Stomach (tissue), 8 donors: ENCODE measurements at regions not wholly inside any gene's neighbourhood (a gene's known extent, or its start where the extent isn't known, plus 50 kb on each side); places are given as distances from the start of the nearest gene placed in this dataset.

ENCODE experiments used
- DNase-seq, 2 donors: peaks; one replicate each; pipeline versions ENCODE4 v3.0.0 to v3.0.0-alpha.2; 2013 to 2019
- H3K27ac ChIP-seq, 5 donors: fragments of 200-600 bp in 4 of 5; sonication (generic) in 4 of 5; one replicate each; pipeline ENCODE4 v1.5.1; 2013 to 2019; ENCODE audit warnings: mild to moderate bottlenecking in 1 of 5, moderate library complexity in 1 of 5
- H3K27me3 ChIP-seq, 3 donors: fragments of 200-600 bp; sonication (generic); one replicate each; pipeline ENCODE4 v1.5.1; 2017 to 2019; ENCODE audit warnings: mixed run types in 1 of 3
- H3K36me3 ChIP-seq, 4 donors: fragments of 200-600 bp; sonication (generic); 1 replicate in 3 of 4; 2 replicates in 1 of 4; pipeline ENCODE4 v1.5.1; 2016 to 2019
- H3K4me1 ChIP-seq, 4 donors: fragments of 200-600 bp; sonication (generic); one replicate each; pipeline ENCODE4 v1.5.1; 2016 to 2019
- H3K4me3 ChIP-seq, 4 donors: fragments of 200-600 bp; sonication (generic) in 3 of 4; one replicate each; pipeline ENCODE4 v1.5.1; 2016 to 2019; ENCODE audit warnings: mild to moderate bottlenecking in 1 of 4
- H3K9me3 ChIP-seq, 4 donors: fragments of 200-600 bp; sonication (generic); one replicate each; pipeline ENCODE4 v1.5.1; 2016 to 2019
- EP300 ChIP-seq: sonication (generic); formaldehyde crosslinking; IDR thresholded peaks from one replicate; pipeline ENCODE4 v1.6.1; 2017; ENCODE audit warnings: antibody characterized with exemption
- POLR2A ChIP-seq, 4 donors: fragments of 450-650 bp; IDR thresholded peaks; one replicate each; pipeline ENCODE4 v1.6.1; 2016; ENCODE audit warnings: antibody characterized with exemption in 4 of 4, control low read depth in 2 of 4, mild to moderate bottlenecking in 1 of 4, moderate library complexity in 1 of 4
- POLR2AphosphoS5 ChIP-seq, 3 donors: sonication (generic); formaldehyde crosslinking; IDR thresholded peaks; one replicate each; pipeline ENCODE4 v1.6.1; 2016; ENCODE audit warnings: antibody characterized with exemption in 3 of 3
- WGBS, 5 donors: extraction: QIAGEN DNeasy Blood & Tissue Kit in 3 of 5; methylation state at CpG; one replicate each; pipeline versions ENCODE4 v1.1.5 to v1.1.7; 2013 to 2018; 5-methylcytosine and 5-hydroxymethylcytosine counted together
- intact Hi-C: fragments of 100-400 bp; cut with DNase I; formaldehyde crosslinking; loops from one replicate; pipeline ENCODE4 v1.15.1; 2023; ENCODE audit warnings: low total_unique reads
- TF ChIP-seq, protein P1 (sequence below), 7 experiments: fragments of 450-650 bp in 4 of 7; fragments of 200-600 bp in 3 of 7; sonication (generic) in 3 of 7; IDR thresholded peaks; one replicate each; pipeline ENCODE4 v1.5.1; 2016 to 2019; ENCODE audit warnings: antibody characterized with exemption in 7 of 7, control low read depth in 2 of 7, mild to moderate bottlenecking in 1 of 7
- donor health status: healthy with polysubstance abuse.
- donor health status: Bipolar disorder and iron deficiency.
- donor health status: healthy.

GRCh38 chr13:90311929-90312328 is 1035.6 kb upstream of the MIR17HG start:
- DNase-seq: no peak
- Histone ChIP-seq H3K4me1 (no peaks in the 10 kb centered on the region), H3K4me3 (no peak overlapping the region), H3K27ac (no peak overlapping the region), H3K9me3 (no peaks in the 10 kb centered on the region), H3K27me3 (no peaks in the 10 kb centered on the region), H3K36me3 (no peaks in the 10 kb centered on the region)
- intact Hi-C loops: no loop called here
- 79 to 86% (median 80%) methylated on average over 7 of the region's 7 CpGs for WGBS, 5 donors
- TF ChIP-seq POLR2A (IDR thresholded peaks at IDR 0.05): no peak
- TF ChIP-seq EP300: no peak

DNA sequence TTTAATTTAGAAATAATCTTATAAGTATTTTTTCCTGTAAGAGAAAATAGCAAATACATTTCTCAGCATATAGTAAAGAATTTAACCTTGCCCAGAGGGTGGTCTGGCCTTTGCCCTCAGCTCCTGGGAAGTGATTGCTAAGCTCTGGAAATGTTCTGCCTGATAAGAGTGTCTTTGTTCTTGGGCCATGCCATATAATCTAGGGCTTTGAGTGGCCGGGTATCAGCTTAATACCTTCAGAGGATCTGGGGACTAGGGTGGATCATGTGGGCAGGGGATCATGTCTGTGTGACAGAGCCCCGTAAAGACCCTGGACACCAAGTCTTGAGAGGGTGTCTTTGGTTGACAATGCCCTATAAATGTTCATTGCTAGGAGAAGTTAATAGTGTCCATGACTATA is 1032.4 kb upstream of the MIR17HG start:
- Histone ChIP-seq H3K4me1 (no peaks in the 10 kb centered on the region), H3K36me3 (no peaks in the 10 kb centered on the region), H3K27ac (no peak overlapping the region), H3K27me3 (no peaks in the 10 kb centered on the region), H3K4me3 (no peak overlapping the region), H3K9me3 (no peaks in the 10 kb centered on the region)
- intact Hi-C loops: no loop called here
- DNase-seq: no peak
- WGBS, 5 donors: 16 to 32% (median 30%) methylated on average over 2 of the region's 2 CpGs
- no peak for TF ChIP-seq POLR2AphosphoS5 (IDR thresholded peaks at IDR 0.05)
- TF ChIP-seq POLR2A (IDR thresholded peaks at IDR 0.05): no peak
- TF ChIP-seq EP300: no peak
- TF ChIP-seq, protein P1, sequence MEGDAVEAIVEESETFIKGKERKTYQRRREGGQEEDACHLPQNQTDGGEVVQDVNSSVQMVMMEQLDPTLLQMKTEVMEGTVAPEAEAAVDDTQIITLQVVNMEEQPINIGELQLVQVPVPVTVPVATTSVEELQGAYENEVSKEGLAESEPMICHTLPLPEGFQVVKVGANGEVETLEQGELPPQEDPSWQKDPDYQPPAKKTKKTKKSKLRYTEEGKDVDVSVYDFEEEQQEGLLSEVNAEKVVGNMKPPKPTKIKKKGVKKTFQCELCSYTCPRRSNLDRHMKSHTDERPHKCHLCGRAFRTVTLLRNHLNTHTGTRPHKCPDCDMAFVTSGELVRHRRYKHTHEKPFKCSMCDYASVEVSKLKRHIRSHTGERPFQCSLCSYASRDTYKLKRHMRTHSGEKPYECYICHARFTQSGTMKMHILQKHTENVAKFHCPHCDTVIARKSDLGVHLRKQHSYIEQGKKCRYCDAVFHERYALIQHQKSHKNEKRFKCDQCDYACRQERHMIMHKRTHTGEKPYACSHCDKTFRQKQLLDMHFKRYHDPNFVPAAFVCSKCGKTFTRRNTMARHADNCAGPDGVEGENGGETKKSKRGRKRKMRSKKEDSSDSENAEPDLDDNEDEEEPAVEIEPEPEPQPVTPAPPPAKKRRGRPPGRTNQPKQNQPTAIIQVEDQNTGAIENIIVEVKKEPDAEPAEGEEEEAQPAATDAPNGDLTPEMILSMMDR (IDR thresholded peaks at IDR 0.05): no peak

GRCh38 chr13:90320664-90321063 is 1026.8 kb upstream of the MIR17HG start:
- Histone ChIP-seq H3K27ac (no peak overlapping the region), H3K4me3 (no peak overlapping the region), H3K4me1 (no peaks in the 10 kb centered on the region), H3K36me3 (no peaks in the 10 kb centered on the region), H3K27me3 (no peaks in the 10 kb centered on the region), H3K9me3 (no peaks in the 10 kb centered on the region)
- WGBS, 5 donors: 69 to 77% (median 70%) methylated on average over 4 of the region's 4 CpGs
- DNase-seq: no peak
- TF ChIP-seq EP300: no peak
- TF ChIP-seq POLR2AphosphoS5 (IDR thresholded peaks at IDR 0.05): no peak
- TF ChIP-seq, protein P1 (IDR thresholded peaks at IDR 0.05): no peak
- TF ChIP-seq POLR2A (IDR thresholded peaks at IDR 0.05): no peak
- intact Hi-C loops: no loop called here

GRCh38 chr13:90321281-90321931 is 1026.1 kb upstream of the MIR17HG start:
- no peaks in the 10 kb centered on the region for H3K36me3 ChIP-seq
- H3K27me3 ChIP-seq: no peaks in the 10 kb centered on the region
- WGBS, 5 donors: 58 to 69% (median 63%) methylated on average over 9 of the region's 9 CpGs
- H3K4me3 ChIP-seq: no peak overlapping the region
- no peaks in the 10 kb centered on the region for H3K4me1 ChIP-seq
- H3K27ac ChIP-seq: no peak overlapping the region
- no peak for DNase-seq
- intact Hi-C loops: no loop called here
- H3K9me3 ChIP-seq: no peaks in the 10 kb centered on the region
- no peak for TF ChIP-seq EP300
- TF ChIP-seq, protein P1 (IDR thresholded peaks at IDR 0.05): no peak
- TF ChIP-seq POLR2A (IDR thresholded peaks at IDR 0.05): no peak
- TF ChIP-seq POLR2AphosphoS5 (IDR thresholded peaks at IDR 0.05): no peak

DNA sequence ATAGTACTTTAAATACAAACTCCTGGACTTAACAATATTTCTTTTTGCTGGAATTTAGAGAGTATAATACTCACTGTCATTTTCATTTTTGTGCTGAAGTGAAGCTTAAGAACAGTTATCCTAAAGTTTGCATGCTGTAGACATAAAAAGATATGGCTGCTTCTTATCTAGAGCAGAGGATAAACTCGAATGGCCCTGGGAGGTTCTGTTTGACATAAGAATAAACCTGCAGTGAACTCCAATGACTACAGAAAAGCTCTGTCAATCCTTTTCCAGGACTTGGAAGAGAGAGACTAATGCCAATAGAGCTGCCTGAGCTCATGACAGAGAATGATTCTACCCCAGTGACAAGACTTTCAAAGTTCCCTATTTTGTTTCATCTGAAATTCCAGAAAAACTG is 1017.8 kb upstream of the MIR17HG start:
- no peak for TF ChIP-seq EP300
- TF ChIP-seq POLR2A (IDR thresholded peaks at IDR 0.05): no peak
- TF ChIP-seq POLR2AphosphoS5 (IDR thresholded peaks at IDR 0.05): no peak
- TF ChIP-seq, protein P1 (IDR thresholded peaks at IDR 0.05): no peak
- Histone ChIP-seq H3K36me3 (no peaks in the 10 kb centered on the region), H3K4me1 (no peaks in the 10 kb centered on the region), H3K27ac (no peak overlapping the region), H3K4me3 (no peak overlapping the region), H3K9me3 (no peaks in the 10 kb centered on the region), H3K27me3 (no peaks in the 10 kb centered on the region)
- DNase-seq: no peak
- intact Hi-C loops: no loop called here
- 5 to 21% (median 10%) methylated on average over 1 of the region's 1 CpG for WGBS, 5 donors
